ENCODE measurements at regions not wholly inside any gene's neighbourhood (a gene's known extent, or its start where the extent isn't known, plus 50 kb on each side); places are given as distances from the start of the nearest gene placed in this dataset.

DNA sequence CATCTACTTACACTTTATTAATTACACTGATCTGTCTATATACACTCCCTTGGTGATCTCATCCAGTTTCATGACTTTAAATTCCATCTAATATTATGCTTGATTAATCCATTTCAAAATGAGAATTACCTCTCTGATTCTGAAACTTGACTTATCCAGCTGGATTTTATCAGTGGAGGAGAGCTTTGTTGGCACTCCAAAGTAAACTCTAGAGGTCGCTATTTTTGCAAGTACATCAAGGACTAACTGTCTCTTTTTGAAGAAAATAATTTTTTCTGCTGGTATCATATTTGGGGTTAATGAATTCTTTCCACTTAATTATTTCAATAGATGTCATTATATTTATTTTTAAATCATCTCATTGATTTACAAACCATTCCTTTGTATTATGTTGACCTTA lies 630.3 kb upstream of the MAN1A1 start:
- ATAC-seq, result no peak
- TF ChIP-seq, protein P1, sequence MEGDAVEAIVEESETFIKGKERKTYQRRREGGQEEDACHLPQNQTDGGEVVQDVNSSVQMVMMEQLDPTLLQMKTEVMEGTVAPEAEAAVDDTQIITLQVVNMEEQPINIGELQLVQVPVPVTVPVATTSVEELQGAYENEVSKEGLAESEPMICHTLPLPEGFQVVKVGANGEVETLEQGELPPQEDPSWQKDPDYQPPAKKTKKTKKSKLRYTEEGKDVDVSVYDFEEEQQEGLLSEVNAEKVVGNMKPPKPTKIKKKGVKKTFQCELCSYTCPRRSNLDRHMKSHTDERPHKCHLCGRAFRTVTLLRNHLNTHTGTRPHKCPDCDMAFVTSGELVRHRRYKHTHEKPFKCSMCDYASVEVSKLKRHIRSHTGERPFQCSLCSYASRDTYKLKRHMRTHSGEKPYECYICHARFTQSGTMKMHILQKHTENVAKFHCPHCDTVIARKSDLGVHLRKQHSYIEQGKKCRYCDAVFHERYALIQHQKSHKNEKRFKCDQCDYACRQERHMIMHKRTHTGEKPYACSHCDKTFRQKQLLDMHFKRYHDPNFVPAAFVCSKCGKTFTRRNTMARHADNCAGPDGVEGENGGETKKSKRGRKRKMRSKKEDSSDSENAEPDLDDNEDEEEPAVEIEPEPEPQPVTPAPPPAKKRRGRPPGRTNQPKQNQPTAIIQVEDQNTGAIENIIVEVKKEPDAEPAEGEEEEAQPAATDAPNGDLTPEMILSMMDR (IDR thresholded peaks at IDR 0.05), result no peak
- intact Hi-C loops (cut with micrococcal nuclease), result loop anchor here (10.0 kb wide), 1 partner anchor 235 kb away; no protein-coding TSS in a partner anchor
- Mint-ChIP-seq H3K4me1 (ENCODE audit: low read depth) (no peaks in the 10 kb centered on the region), H3K27ac (no peak overlapping the region), H3K27me3 (no peaks in the 10 kb centered on the region), H3K36me3 (ENCODE audit: low read depth) (no peaks in the 10 kb centered on the region), H3K9me3 (no peaks in the 10 kb centered on the region), H3K4me3 (no peak overlapping the region)
- no peak for DNase-seq
- POLR2A ChIA-PET, result no interaction called here
- CTCF ChIA-PET, result no interaction called here

DNA sequence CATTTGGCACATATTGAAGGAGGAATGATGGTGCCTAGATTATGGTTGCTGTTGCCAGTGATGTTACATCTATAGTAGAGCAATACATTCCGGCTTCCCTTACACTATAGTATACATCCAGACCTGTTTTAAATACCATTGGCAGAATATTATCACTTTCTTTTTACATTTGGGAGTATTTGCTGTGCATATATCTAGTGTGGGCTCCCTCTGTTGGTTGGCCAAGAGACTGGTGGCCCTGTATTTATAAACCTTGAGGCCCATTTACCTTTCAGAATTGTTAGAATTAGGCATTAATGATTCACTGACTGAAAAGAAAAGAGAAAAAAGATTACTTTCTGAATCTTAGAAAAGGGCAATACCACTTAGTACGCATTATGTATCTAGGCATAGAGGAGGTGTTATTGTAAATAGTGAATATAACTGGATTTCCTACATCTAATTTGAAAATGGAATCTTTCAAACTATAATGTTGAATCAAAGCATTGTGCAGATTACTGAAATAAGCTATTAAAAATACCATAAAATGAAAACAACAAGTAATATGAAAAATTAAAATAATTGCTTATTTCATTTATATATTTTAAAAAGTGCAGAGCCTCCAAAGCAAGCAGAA lies 628.8 kb upstream of the MAN1A1 start:
- ATAC-seq (no peak), DNase-seq (peak; percentile 22)
- POLR2A ChIA-PET, result no interaction called here
- CTCF ChIA-PET, result interaction anchor here (0.7 to 1.5 kb wide), 4 partner anchors 13 to 849 kb away, joined by 3 to 6 read pairs (median 4); no protein-coding TSS in a partner anchor
- Mint-ChIP-seq H3K36me3 (ENCODE audit: low read depth) (no peaks in the 10 kb centered on the region), H3K9me3 (no peaks in the 10 kb centered on the region), H3K27ac (no peak overlapping the region), H3K27me3 (no peaks in the 10 kb centered on the region), H3K4me3 (no peak overlapping the region), H3K4me1 (ENCODE audit: low read depth) (no peaks in the 10 kb centered on the region)
- TF ChIP-seq, protein P1 (IDR thresholded peaks at IDR 0.05), result no peak
- intact Hi-C loops (cut with micrococcal nuclease), result loop anchor here (10.0 kb wide), 1 partner anchor 234 kb away; no protein-coding TSS in a partner anchor

- Mint-ChIP-seq H3K4me3 (no peak overlapping the region), H3K9me3 (no peaks in the 10 kb centered on the region), H3K36me3 (ENCODE audit: low read depth) (no peaks in the 10 kb centered on the region), H3K27me3 (no peaks in the 10 kb centered on the region), H3K27ac (no peak overlapping the region), H3K4me1 (ENCODE audit: low read depth) (no peaks in the 10 kb centered on the region)
- ChIA-PET CTCF (interaction anchor here (1.2 kb wide), 1 partner anchor 12 kb away, joined by 4 read pairs; no protein-coding TSS in a partner anchor), POLR2A (no interaction called here)
- ATAC-seq (no peak), DNase-seq (no peak)
- intact Hi-C loops (cut with micrococcal nuclease), result loop anchor here (10.0 kb wide), 1 partner anchor 230 kb away; no protein-coding TSS in a partner anchor
- TF ChIP-seq, protein P1 (IDR thresholded peaks at IDR 0.05), result no peak
Measured at GRCh38 chr6:119974430-119975159, 625.0 kb upstream of the MAN1A1 start.

- intact Hi-C loops (cut with micrococcal nuclease), result no loop called here
- Mint-ChIP-seq H3K4me3 (no peak overlapping the region), H3K36me3 (ENCODE audit: low read depth) (no peaks in the 10 kb centered on the region), H3K9me3 (no peaks in the 10 kb centered on the region), H3K27me3 (no peaks in the 10 kb centered on the region), H3K27ac (no peak overlapping the region), H3K4me1 (ENCODE audit: low read depth) (no peaks in the 10 kb centered on the region)
- ATAC-seq (peak; percentile 37), DNase-seq (peak; percentile 45)
- CTCF ChIA-PET, result no interaction called here
- POLR2A ChIA-PET, result no interaction called here
- TF ChIP-seq, protein P1 (IDR thresholded peaks at IDR 0.05), result peak; percentile 33
Measured at GRCh38 chr6:119966484-119966883, 616.9 kb upstream of the MAN1A1 start.

GRCh38 chr6:119965900-119966299 lies 616.3 kb upstream of the MAN1A1 start:
- ChIA-PET POLR2A (no interaction called here), CTCF (interaction anchor here (1.2 kb wide), 1 partner anchor 12 kb away, joined by 5 read pairs; no protein-coding TSS in a partner anchor)
- ATAC-seq (no peak), DNase-seq (no peak)
- Mint-ChIP-seq H3K4me3 (no peak overlapping the region), H3K9me3 (no peaks in the 10 kb centered on the region), H3K36me3 (ENCODE audit: low read depth) (no peaks in the 10 kb centered on the region), H3K27me3 (no peaks in the 10 kb centered on the region), H3K4me1 (ENCODE audit: low read depth) (no peaks in the 10 kb centered on the region), H3K27ac (no peak overlapping the region)
- intact Hi-C loops (cut with micrococcal nuclease), result no loop called here
- TF ChIP-seq, protein P1 (IDR thresholded peaks at IDR 0.05), result no peak

Data from activated CD8-positive, alpha-beta T cell treated with anti-CD3 and anti-CD28 coated beads for 36 hours (primary cell).